GM12891 (cell line): ENCODE measurements at regions not wholly inside any gene's neighbourhood (a gene's known extent, or its start where the extent isn't known, plus 50 kb on each side); places are given as distances from the start of the nearest gene placed in this dataset.

Source experiments
- POLR2AphosphoS5 ChIP-seq: IDR thresholded peaks from 2 replicates; pipeline ENCODE4 v1.6.1; 2011; ENCODE audit warnings: low read depth, low read length, control low read depth
- POU2F2 ChIP-seq: IDR thresholded peaks from 2 replicates; pipeline ENCODE4 v1.6.1; 2011; ENCODE audit warnings: low read depth, mild to moderate bottlenecking, control low read depth, low read length, moderate library complexity

DNA sequence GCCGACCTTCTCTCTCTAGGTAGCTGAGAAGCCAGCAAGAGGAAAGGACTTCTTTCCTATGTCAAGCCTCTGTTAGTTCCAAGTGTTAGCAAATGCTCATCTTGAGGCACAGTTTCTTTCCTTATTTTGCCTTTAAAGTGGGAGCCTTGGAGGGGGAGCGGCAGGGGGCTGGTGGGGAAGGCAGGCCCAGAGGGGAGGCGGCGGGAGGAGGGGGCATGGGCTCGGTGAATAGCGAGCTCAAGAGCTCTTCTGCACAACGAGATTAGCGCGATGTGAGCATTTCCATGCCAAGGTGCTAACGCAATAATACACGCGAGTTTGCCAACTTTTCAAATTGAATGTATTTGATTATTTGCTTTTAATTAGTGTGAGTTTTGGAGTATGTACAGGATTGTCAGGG, 372.6 kb downstream of the RPS6KC1 start:
- TF ChIP-seq POU2F2 = no peak
- no peak for TF ChIP-seq POLR2AphosphoS5
